ENCODE measurements at regions not wholly inside any gene's neighbourhood (a gene's known extent, or its start where the extent isn't known, plus 50 kb on each side); places are given as distances from the start of the nearest gene placed in this dataset.

DNA sequence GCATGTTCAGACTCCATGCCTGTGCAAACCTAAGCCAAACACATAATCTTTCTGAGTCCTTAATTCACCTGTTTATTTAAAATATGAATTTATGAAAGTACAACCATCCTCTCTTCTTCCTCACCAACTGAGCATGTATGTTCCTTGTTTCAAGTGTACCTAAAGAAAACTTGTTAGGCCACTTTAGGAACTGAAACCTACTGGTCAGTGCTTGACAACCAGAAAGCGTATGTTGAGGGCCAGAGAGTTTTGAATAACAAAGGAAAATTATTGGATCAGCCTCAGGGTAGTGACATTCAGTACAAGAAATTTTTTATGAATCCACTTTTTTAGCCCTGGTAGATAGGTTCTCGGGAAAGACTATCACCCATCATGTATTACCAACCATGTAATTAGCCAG is 847.6 kb upstream of the CELF4 start:
- no peaks in the 10 kb centered on the region for H3K4me1 Mint-ChIP-seq
- H2AFZ ChIP-seq = no peak overlapping the region
- no peaks in the 10 kb centered on the region for H4K20me1 ChIP-seq (replicated peaks; ENCODE audit: insufficient read depth)
- no peaks in the 10 kb centered on the region for H3K27me3 Mint-ChIP-seq (ENCODE audit: insufficient read depth, low read depth, poor library complexity)
- H3K4me2 ChIP-seq = no peak overlapping the region
- DNase-seq (ENCODE audit: low spot score) = no peak
- H3K4me3 Mint-ChIP-seq = no peak overlapping the region
- TF ChIP-seq CREB1 (CRISPR knock-in tag; IDR thresholded peaks at IDR 0.05; ENCODE audit: low read depth) = no peak
- TF ChIP-seq, protein P1, sequence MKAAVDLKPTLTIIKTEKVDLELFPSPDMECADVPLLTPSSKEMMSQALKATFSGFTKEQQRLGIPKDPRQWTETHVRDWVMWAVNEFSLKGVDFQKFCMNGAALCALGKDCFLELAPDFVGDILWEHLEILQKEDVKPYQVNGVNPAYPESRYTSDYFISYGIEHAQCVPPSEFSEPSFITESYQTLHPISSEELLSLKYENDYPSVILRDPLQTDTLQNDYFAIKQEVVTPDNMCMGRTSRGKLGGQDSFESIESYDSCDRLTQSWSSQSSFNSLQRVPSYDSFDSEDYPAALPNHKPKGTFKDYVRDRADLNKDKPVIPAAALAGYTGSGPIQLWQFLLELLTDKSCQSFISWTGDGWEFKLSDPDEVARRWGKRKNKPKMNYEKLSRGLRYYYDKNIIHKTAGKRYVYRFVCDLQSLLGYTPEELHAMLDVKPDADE (IDR thresholded peaks at IDR 0.05) = no peak
- TF ChIP-seq NANOG (IDR thresholded peaks at IDR 0.05; ENCODE audit: borderline replicate concordance) = no peak
- H3K27ac ChIP-seq (ENCODE audit: low read depth) = no peak overlapping the region
- no peaks in the 10 kb centered on the region for H3F3A ChIP-seq (replicated peaks; ENCODE audit: low read depth)
- H3K9me2 ChIP-seq (ENCODE audit: insufficient read depth) = no peaks in the 10 kb centered on the region
- H3K27ac Mint-ChIP-seq = no peak overlapping the region
- no peak for ATAC-seq
- H3K36me3 Mint-ChIP-seq (ENCODE audit: low read depth) = peaks cover 3% of the 10 kb centered on the region; the same call in 2 of the 3 replicates
- peaks cover 3% of the 10 kb centered on the region; the same call in 1 of the 3 replicates for H3K9me3 Mint-ChIP-seq
- no peaks in the 10 kb centered on the region for H3K79me2 ChIP-seq (replicated peaks; ENCODE audit: insufficient read depth)
- H3K4me3 ChIP-seq = no peak overlapping the region
- H3K36me3 ChIP-seq (ENCODE audit: insufficient read depth) = no peaks in the 10 kb centered on the region
- no peaks in the 10 kb centered on the region for H3K4me1 ChIP-seq (ENCODE audit: insufficient read depth)
- H3K27me3 ChIP-seq (ENCODE audit: insufficient read depth) = no peaks in the 10 kb centered on the region

DNA sequence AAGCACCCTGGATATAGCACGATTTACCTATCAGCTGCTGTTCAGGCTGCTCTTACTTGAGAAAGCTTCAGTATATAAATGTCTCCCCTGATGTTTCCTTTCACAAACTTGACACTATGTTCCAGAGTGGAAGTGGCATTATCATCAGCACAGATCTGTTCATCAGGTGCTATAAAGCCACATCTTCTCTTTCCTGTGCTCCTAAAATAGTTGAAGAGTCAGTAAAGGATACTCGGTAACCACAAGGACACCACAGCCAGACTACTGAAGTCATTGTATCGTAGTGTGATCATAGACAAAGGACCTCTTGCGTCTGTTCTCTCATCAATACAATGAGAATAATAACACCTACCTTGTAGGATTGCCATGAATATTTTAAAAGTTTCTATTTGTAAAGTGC is 841.0 kb upstream of the CELF4 start:
- peaks cover 6% of the 10 kb centered on the region; the same call in 1 of the 3 replicates for H3K9me3 Mint-ChIP-seq
- no peaks in the 10 kb centered on the region for H3K36me3 ChIP-seq (ENCODE audit: insufficient read depth)
- H4K20me1 ChIP-seq (replicated peaks; ENCODE audit: insufficient read depth) = no peaks in the 10 kb centered on the region
- no peaks in the 10 kb centered on the region for H3K79me2 ChIP-seq (replicated peaks; ENCODE audit: insufficient read depth)
- H3K27ac Mint-ChIP-seq = no peak overlapping the region
- H3K4me3 Mint-ChIP-seq = no peak overlapping the region
- H3K27ac ChIP-seq (ENCODE audit: low read depth) = no peak overlapping the region
- no peak for ATAC-seq
- no peaks in the 10 kb centered on the region for H3K9me2 ChIP-seq (ENCODE audit: insufficient read depth)
- H3F3A ChIP-seq (replicated peaks; ENCODE audit: low read depth) = no peaks in the 10 kb centered on the region
- H3K36me3 Mint-ChIP-seq (ENCODE audit: low read depth) = peaks cover 3% of the 10 kb centered on the region; the same call in 2 of the 3 replicates
- no peaks in the 10 kb centered on the region; the same call in 1 of the 2 replicates for H3K4me1 ChIP-seq (ENCODE audit: insufficient read depth)
- no peak overlapping the region for H2AFZ ChIP-seq
- DNase-seq (ENCODE audit: low spot score) = no peak
- H3K27me3 ChIP-seq (ENCODE audit: insufficient read depth) = no peaks in the 10 kb centered on the region
- no peaks in the 10 kb centered on the region for H3K27me3 Mint-ChIP-seq (ENCODE audit: insufficient read depth, low read depth, poor library complexity)
- peaks cover 21% of the 10 kb centered on the region for H3K4me1 Mint-ChIP-seq
- H3K4me2 ChIP-seq = no peak overlapping the region
- no peak overlapping the region for H3K4me3 ChIP-seq
- TF ChIP-seq ZNF114 (CRISPR knock-in tag; IDR thresholded peaks at IDR 0.05) (no peak), POLR2AphosphoS5 (IDR thresholded peaks at IDR 0.05; ENCODE audit: low read depth) (no peak), JUNB (IDR thresholded peaks at IDR 0.05; ENCODE audit: unreplicated experiment) (no peak), NANOG (IDR thresholded peaks at IDR 0.05; ENCODE audit: borderline replicate concordance) (no peak), ZNF331 (CRISPR knock-in tag; IDR thresholded peaks at IDR 0.05; ENCODE audit: low read depth) (no peak), CREB1 (CRISPR knock-in tag; IDR thresholded peaks at IDR 0.05; ENCODE audit: low read depth) (no peak)
- TF ChIP-seq, protein P2, sequence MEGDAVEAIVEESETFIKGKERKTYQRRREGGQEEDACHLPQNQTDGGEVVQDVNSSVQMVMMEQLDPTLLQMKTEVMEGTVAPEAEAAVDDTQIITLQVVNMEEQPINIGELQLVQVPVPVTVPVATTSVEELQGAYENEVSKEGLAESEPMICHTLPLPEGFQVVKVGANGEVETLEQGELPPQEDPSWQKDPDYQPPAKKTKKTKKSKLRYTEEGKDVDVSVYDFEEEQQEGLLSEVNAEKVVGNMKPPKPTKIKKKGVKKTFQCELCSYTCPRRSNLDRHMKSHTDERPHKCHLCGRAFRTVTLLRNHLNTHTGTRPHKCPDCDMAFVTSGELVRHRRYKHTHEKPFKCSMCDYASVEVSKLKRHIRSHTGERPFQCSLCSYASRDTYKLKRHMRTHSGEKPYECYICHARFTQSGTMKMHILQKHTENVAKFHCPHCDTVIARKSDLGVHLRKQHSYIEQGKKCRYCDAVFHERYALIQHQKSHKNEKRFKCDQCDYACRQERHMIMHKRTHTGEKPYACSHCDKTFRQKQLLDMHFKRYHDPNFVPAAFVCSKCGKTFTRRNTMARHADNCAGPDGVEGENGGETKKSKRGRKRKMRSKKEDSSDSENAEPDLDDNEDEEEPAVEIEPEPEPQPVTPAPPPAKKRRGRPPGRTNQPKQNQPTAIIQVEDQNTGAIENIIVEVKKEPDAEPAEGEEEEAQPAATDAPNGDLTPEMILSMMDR (conservative IDR thresholded peaks at IDR 0.05; ENCODE audit: low read depth in 2 of 2) = no peak
- TF ChIP-seq, protein P3, sequence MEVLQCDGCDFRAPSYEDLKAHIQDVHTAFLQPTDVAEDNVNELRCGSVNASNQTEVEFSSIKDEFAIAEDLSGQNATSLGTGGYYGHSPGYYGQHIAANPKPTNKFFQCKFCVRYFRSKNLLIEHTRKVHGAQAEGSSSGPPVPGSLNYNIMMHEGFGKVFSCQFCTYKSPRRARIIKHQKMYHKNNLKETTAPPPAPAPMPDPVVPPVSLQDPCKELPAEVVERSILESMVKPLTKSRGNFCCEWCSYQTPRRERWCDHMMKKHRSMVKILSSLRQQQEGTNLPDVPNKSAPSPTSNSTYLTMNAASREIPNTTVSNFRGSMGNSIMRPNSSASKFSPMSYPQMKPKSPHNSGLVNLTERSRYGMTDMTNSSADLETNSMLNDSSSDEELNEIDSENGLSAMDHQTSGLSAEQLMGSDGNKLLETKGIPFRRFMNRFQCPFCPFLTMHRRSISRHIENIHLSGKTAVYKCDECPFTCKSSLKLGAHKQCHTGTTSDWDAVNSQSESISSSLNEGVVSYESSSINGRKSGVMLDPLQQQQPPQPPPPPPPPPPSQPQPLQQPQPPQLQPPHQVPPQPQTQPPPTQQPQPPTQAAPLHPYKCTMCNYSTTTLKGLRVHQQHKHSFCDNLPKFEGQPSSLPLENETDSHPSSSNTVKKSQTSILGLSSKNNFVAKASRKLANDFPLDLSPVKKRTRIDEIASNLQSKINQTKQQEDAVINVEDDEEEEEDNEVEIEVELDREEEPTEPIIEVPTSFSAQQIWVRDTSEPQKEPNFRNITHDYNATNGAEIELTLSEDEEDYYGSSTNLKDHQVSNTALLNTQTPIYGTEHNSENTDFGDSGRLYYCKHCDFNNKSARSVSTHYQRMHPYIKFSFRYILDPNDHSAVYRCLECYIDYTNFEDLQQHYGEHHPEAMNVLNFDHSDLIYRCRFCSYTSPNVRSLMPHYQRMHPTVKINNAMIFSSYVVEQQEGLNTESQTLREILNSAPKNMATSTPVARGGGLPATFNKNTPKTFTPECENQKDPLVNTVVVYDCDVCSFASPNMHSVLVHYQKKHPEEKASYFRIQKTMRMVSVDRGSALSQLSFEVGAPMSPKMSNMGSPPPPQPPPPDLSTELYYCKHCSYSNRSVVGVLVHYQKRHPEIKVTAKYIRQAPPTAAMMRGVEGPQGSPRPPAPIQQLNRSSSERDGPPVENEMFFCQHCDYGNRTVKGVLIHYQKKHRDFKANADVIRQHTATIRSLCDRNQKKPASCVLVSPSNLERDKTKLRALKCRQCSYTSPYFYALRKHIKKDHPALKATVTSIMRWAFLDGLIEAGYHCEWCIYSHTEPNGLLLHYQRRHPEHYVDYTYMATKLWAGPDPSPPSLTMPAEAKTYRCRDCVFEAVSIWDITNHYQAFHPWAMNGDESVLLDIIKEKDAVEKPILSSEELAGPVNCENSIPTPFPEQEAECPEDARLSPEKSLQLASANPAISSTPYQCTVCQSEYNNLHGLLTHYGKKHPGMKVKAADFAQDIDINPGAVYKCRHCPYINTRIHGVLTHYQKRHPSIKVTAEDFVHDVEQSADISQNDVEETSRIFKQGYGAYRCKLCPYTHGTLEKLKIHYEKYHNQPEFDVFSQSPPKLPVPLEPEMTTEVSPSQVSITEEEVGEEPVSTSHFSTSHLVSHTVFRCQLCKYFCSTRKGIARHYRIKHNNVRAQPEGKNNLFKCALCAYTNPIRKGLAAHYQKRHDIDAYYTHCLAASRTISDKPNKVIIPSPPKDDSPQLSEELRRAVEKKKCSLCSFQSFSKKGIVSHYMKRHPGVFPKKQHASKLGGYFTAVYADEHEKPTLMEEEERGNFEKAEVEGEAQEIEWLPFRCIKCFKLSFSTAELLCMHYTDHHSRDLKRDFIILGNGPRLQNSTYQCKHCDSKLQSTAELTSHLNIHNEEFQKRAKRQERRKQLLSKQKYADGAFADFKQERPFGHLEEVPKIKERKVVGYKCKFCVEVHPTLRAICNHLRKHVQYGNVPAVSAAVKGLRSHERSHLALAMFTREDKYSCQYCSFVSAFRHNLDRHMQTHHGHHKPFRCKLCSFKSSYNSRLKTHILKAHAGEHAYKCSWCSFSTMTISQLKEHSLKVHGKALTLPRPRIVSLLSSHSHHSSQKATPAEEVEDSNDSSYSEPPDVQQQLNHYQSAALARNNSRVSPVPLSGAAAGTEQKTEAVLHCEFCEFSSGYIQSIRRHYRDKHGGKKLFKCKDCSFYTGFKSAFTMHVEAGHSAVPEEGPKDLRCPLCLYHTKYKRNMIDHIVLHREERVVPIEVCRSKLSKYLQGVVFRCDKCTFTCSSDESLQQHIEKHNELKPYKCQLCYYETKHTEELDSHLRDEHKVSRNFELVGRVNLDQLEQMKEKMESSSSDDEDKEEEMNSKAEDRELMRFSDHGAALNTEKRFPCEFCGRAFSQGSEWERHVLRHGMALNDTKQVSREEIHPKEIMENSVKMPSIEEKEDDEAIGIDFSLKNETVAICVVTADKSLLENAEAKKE (CRISPR knock-in tag; IDR thresholded peaks at IDR 0.05) = no peak
- TF ChIP-seq, protein P1 (IDR thresholded peaks at IDR 0.05) = no peak

Data from GM23338 (cell line).